ENCODE measurements at regions not wholly inside any gene's neighbourhood (a gene's known extent, or its start where the extent isn't known, plus 50 kb on each side); places are given as distances from the start of the nearest gene placed in this dataset.

GRCh38 chr1:104309673-104310072, 560.0 kb downstream of the AMY1C start:
- TF ChIP-seq CTCF (IDR thresholded peaks at IDR 0.05; ENCODE audit: low read depth, low read length) (no peak), MYC (IDR thresholded peaks at IDR 0.05; ENCODE audit: low read depth, low read length) (no peak), POLR2A (IDR thresholded peaks at IDR 0.05; ENCODE audit: extremely low read depth, insufficient read length) (no peak), MAX (IDR thresholded peaks at IDR 0.05; ENCODE audit: low read depth, low read length) (no peak)
